SJSA1 (cell line): ENCODE measurements at regions not wholly inside any gene's neighbourhood (a gene's known extent, or its start where the extent isn't known, plus 50 kb on each side); places are given as distances from the start of the nearest gene placed in this dataset.

Experiments used
- DNase-seq, 2 experiments: peaks; one replicate each; pipeline ENCODE4 v3.0.0-alpha.2; 2015 to 2020; ENCODE audit warnings: low spot score in 2 of 2, low read depth in 1 of 2
- H3K27ac ChIP-seq: fragments of 250-450 bp; sonication (Bioruptor Pico); 2 replicates; pipeline ENCODE4 v1.5.1; 2020; ENCODE audit warnings: mild to moderate bottlenecking, moderate library complexity
- H3K27me3 ChIP-seq: fragments of 250-450 bp; sonication (Bioruptor Pico); replicated peaks from 2 replicates; pipeline ENCODE4 v1.5.1; 2020; ENCODE audit warnings: mild to moderate bottlenecking, moderate library complexity
- H3K36me3 ChIP-seq: fragments of 250-450 bp; sonication (Bioruptor Pico); 2 replicates; pipeline ENCODE4 v1.5.1; 2020; ENCODE audit warnings: mild to moderate bottlenecking
- H3K4me1 ChIP-seq: fragments of 250-450 bp; sonication (Bioruptor Pico); replicated peaks from 2 replicates; pipeline ENCODE4 v1.6.1; 2021; ENCODE audit warnings: mild to moderate bottlenecking
- H3K4me3 ChIP-seq: fragments of 250-450 bp; sonication (Bioruptor Pico); 2 replicates; pipeline ENCODE4 v1.5.1; 2020; ENCODE audit warnings: mild to moderate bottlenecking
- H3K9me3 ChIP-seq: fragments of 250-450 bp; sonication (Bioruptor Pico); replicated peaks from 2 replicates; pipeline ENCODE4 v1.5.1; 2020; ENCODE audit warnings: mild to moderate bottlenecking

DNA sequence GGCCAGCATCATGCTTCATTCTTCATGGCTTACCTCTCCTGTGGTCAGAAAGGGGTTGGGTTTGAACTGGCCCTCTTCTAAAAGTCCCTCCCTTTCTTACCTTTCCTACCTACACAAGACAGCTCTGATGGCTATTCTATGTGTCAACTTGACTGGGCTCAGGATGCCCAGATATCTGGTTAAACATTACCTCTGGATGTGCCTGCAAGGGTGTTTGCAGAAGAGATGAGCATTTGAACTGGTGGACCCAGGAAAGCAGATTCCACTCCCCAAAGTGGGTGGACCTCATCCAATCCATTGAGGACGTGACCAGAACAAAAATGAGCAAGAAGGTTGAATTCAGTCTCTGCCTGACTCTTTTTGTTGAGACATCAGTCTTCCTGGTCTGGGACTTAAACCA, 79.0 kb upstream of the TCF7L2 start:
- Histone ChIP-seq H3K4me3 (no peak overlapping the region), H3K4me1 (peaks cover 6% of the 10 kb centered on the region), H3K9me3 (no peaks in the 10 kb centered on the region), H3K27me3 (no peaks in the 10 kb centered on the region), H3K27ac (no peak overlapping the region), H3K36me3 (no peaks in the 10 kb centered on the region)
- DNase-seq: no peak

DNA sequence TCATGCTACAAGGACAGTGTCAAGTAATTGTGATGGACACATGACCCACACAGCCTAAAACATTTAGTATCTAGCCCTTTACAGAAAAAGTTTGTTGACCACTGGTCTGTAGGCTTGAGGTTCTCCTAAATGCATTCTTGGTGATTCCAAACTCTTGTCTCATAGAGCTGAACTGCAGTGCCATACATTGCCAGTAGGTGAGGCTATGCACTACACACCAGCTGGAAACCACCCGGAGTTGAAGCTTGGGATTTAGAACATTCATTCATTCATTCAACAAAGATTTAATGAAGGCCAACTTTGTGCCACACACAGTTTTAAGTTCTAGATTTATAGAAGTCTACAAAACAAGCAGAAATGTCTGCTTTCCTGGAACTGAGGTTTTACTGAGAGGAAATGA, 77.3 kb upstream of the TCF7L2 start:
- no peak for DNase-seq
- no peaks in the 10 kb centered on the region for H3K27me3 ChIP-seq
- no peaks in the 10 kb centered on the region for H3K36me3 ChIP-seq
- H3K4me3 ChIP-seq: no peak overlapping the region
- H3K9me3 ChIP-seq: no peaks in the 10 kb centered on the region
- H3K27ac ChIP-seq: no peak overlapping the region
- peaks cover 11% of the 10 kb centered on the region for H3K4me1 ChIP-seq

DNA sequence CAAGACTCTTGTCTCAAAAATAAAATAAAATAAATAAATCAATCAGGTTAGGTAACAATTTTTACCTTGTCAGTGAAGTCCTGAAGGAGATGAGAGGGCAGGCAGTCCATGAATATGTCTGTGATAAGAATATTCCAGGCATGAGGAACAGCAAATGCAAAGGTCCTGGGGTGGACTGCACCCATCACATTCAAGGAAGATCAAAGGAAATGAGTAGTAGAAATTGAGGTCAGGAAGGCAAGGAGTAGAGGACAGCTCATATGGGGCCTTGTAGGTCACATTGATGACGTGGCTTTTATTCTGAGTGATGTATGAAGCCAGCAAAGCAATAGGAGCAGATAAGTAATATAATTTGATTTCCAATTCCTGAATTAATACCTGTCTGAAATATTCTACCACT, 76.5 kb upstream of the TCF7L2 start:
- Histone ChIP-seq H3K4me3 (no peak overlapping the region), H3K27me3 (no peaks in the 10 kb centered on the region), H3K36me3 (no peaks in the 10 kb centered on the region), H3K4me1 (peaks cover 11% of the 10 kb centered on the region), H3K9me3 (no peaks in the 10 kb centered on the region), H3K27ac (no peak overlapping the region)
- DNase-seq: no peak

DNA sequence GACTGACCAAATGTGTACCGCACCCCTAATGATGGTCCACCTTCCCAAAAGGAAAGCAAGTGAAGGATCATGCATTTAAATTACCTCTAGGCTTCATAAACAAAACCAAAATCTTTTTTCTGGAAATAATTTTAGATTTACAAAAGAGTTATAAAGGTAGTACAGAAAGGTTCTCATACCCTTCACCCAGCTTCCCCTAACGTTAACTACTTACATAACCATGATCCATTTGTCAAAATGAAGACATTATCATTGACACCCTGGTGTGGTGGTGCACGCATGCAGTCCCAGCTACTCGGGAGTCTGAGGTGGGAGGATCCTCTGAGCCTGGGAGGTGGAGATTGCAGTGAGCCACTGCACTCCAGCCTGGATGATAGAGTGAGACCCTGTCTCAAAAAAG, 75.1 kb upstream of the TCF7L2 start:
- Histone ChIP-seq H3K27me3 (no peaks in the 10 kb centered on the region), H3K36me3 (no peaks in the 10 kb centered on the region), H3K4me1 (peaks cover 11% of the 10 kb centered on the region), H3K4me3 (no peak overlapping the region), H3K9me3 (no peaks in the 10 kb centered on the region), H3K27ac (no peak overlapping the region)
- no peak for DNase-seq

DNA sequence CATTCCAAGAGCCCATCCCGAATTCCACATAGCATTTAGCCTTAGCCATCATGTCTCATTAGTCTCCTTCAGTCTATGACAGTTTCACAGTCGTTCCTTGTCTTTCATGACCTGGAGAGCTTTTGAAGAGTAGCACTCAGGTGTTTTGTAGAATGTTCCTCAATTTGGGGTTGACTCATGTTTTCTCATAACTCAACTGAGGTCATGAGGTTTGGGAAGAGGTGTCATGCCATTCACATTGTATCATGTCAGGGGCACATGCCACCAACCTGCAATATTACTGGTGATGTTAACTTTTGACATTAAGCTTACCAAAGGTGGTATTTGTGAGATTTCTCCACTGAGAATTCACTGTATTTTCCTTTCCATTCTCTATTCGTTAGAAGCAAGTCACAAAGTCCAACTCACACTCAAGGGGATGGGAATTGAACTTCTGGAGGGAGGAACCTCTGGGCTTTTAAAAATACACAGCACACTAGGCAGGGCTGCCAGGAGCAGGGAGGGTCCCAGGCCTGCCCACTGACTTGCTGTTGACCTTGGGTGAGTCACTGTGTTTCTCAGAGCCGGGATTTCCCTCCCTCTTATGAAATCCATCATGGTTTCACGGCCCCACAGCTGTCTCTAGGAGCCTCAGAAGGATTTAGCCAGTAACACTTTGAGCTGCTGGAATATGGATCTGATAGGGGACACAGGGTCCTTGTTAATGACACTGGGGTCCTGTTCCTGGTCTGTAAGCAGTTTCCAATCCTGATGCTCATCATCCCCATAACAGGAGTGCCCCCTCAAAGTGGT, 74.4 kb upstream of the TCF7L2 start:
- Histone ChIP-seq H3K27ac (peak overlapping the region; percentile 9; the same call in 1 of the 2 replicates), H3K36me3 (no peaks in the 10 kb centered on the region)
- peak; percentile 60 to 67 for DNase-seq

DNA sequence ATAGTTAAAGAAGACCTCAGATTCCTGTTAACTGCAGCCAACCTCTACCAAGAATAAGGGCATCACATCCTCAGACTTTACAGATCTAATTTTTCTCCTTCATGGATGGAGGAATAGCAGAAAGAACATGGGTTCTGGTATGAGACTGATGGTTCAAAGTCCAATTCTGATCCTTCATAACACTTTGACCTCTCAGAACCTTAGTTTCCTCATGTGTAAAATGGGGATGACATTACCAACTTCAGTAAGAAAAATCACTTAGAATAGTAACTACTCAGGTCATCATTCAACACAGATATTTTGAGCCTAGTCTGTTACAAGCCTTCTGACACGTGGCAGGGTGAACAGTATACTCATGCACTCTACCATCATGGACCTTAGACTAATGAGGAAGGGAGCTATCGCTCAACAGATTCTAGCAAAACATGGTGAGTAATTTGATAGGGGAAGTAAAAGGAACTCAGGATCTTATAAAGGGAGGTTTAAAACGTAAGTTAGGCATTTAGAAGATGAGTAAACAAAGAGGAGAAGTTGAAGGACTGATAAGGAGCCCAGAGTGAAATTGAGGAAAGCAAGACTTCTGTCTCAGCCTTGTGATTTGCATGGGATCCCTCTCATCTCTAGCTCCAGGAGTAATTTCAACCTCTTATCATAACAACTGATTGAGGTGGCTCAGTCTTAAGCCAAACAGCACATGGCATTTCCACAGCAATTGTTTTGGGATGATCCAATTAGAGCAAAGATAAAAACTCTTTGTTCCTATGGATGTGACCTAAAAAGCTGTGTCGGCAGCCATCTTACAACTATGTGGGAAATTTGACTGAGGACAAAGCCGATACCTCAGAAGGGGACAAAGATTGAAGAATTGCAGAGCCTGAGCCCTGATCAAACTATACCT, 69.2 kb upstream of the TCF7L2 start:
- Histone ChIP-seq H3K4me3 (no peak overlapping the region), H3K36me3 (no peaks in the 10 kb centered on the region), H3K4me1 (peaks cover 7% of the 10 kb centered on the region), H3K9me3 (no peaks in the 10 kb centered on the region), H3K27me3 (no peaks in the 10 kb centered on the region), H3K27ac (no peak overlapping the region)
- no peak for DNase-seq

More for the DNA sequence above, 74.4 kb upstream of the TCF7L2 start:
- no peak overlapping the region for H3K4me3 ChIP-seq
- peaks cover 11% of the 10 kb centered on the region for H3K4me1 ChIP-seq
- no peaks in the 10 kb centered on the region for H3K27me3 ChIP-seq
- H3K9me3 ChIP-seq: no peaks in the 10 kb centered on the region

DNA sequence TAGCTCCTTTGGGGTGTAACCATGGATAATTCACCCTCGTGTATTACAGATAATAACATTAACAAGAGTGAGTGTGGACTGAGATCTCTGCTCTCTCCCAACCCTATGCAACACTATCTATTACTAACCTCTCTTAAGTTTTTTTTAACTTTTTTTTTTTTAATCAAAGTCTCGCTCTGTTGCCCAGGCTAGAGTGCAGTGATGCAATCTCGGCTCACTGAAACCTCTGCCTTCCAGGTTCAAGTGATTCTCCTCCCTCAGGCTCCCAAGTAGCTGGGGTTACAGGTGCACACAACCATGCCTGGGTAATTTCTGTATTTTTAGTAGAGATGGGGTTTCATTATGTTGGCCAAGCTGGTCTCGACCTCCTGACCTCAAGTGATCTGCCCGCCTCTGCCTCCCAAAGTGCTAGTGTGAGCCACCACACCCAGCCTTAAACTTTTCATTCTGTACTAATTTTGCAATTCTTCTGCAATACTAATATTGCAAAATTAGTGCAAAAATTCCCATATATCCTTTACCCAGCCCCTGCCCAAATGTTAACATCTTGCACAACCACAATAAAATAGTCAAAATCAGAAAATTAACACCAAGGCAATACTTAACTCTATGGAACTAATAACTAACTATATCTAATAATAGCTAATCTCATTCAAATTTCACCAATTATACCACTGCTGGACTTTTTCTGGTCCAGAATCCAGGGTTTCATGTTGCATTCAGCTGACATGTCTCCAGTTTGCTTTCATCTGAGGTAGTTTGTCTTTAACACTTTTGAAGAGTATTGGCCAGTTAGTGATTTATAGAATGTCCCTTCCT, 66.5 kb upstream of the TCF7L2 start:
- Histone ChIP-seq H3K27ac (no peak overlapping the region), H3K36me3 (no peaks in the 10 kb centered on the region), H3K9me3 (no peaks in the 10 kb centered on the region), H3K4me1 (no peaks in the 10 kb centered on the region), H3K27me3 (no peaks in the 10 kb centered on the region), H3K4me3 (no peak overlapping the region)
- no peak for DNase-seq

DNA sequence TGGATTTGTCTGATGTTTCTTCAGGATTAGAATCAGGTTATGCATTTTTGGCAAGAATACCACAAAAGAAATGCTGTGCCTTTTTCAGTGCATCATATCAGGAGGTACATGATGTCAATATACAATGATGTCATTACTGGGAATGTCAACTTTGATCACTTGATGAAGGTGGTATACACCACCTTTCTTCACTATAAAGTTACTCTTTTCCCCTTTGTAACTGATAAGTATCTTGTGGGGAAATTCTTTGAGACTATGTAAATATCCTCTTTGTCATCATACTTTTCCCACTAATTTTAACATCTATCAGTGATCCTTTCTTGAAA, 65.9 kb upstream of the TCF7L2 start:
- Histone ChIP-seq H3K9me3 (no peaks in the 10 kb centered on the region), H3K4me3 (no peak overlapping the region), H3K36me3 (no peaks in the 10 kb centered on the region), H3K27me3 (no peaks in the 10 kb centered on the region), H3K4me1 (no peaks in the 10 kb centered on the region), H3K27ac (no peak overlapping the region)
- no peak for DNase-seq

DNA sequence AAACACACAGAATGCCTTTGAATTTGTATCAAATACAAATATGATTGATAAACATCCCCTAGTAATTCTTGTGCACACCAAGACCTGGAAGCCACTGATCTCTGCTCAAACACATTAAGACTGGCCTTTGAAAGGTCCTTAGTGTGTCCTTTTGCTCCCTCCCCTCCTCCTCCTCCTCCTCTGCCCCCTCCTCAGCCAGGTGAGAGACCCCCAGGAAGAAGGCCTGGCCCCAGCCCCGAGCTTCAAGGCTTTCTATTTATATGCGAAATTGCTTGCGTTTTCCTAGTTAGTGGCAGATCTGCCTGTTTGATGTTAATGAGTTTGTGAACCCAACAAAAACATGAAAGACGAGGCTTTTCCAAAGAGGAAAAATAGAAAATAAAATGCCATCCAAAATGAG, 63.6 kb upstream of the TCF7L2 start:
- Histone ChIP-seq H3K4me3 (no peak overlapping the region), H3K36me3 (no peaks in the 10 kb centered on the region), H3K27me3 (no peaks in the 10 kb centered on the region), H3K9me3 (no peaks in the 10 kb centered on the region), H3K4me1 (no peaks in the 10 kb centered on the region), H3K27ac (no peak overlapping the region)
- DNase-seq: no peak

DNA sequence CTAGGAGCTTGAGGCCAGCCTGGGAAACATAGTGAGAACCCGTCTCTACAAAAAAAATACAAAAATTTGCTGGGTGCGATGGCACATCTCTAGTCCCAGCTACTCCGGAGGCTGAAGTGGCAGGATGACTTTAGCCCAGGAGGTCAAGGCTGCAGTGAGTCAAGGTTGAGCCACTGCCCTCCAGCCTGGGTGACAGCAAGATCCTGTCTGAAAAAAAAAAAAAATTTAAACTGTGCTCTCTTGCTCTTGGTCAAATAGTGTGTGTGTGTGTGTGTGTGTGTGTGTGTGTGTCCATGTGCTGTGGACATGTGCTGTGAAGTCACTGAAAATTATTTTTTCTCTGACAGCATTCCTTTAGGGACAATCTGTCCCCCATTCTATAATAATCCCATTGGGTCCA, 62.1 kb upstream of the TCF7L2 start:
- H3K36me3 ChIP-seq: no peaks in the 10 kb centered on the region
- H3K27ac ChIP-seq: no peak overlapping the region
- H3K4me3 ChIP-seq: no peak overlapping the region
- no peak for DNase-seq
- no peaks in the 10 kb centered on the region for H3K4me1 ChIP-seq
- no peaks in the 10 kb centered on the region for H3K9me3 ChIP-seq
- no peaks in the 10 kb centered on the region for H3K27me3 ChIP-seq

DNA sequence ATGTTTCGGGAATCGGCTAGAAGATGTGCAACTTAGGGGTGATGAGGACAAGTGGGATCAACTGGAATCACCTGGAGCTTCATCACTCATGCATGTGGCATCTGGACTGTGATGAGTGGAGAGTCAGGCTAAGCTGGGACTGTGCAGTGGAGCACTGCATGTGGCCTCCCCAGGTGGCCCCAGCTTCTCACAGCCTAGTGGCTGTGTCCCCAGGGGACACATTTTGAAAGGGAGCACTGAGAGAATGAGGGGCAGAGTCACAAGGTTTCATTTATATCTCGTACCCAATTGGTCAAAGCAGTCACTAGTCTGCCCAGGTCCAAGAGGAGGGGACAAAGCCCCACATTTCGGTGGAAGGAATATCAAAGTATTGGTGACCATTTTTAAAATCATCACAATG, 54.8 kb upstream of the TCF7L2 start:
- no peak for DNase-seq
- no peaks in the 10 kb centered on the region for H3K9me3 ChIP-seq
- H3K4me1 ChIP-seq: no peaks in the 10 kb centered on the region
- H3K27ac ChIP-seq: no peak overlapping the region
- H3K27me3 ChIP-seq: no peaks in the 10 kb centered on the region
- no peak overlapping the region for H3K4me3 ChIP-seq
- no peaks in the 10 kb centered on the region for H3K36me3 ChIP-seq

DNA sequence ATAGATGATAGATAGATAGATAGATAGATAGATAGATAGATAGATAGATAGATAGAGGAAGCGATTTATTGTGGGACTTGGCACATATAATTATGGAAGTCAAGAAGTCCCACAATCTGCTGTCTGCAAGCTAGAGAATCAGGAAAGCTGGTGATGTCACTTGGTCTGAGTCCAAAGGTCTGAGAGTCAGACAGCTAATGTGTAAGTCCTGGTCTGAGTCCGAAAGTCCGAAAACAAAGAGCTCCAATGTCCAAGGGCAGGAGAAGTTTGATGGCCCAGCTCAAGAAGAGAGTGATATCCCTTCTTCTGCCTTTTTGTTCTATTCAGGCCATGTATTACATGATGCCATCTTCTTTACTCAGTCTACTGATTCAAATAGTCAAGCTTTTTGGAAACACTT, 53.8 kb upstream of the TCF7L2 start:
- Histone ChIP-seq H3K36me3 (no peaks in the 10 kb centered on the region), H3K4me3 (no peak overlapping the region), H3K27ac (no peak overlapping the region), H3K9me3 (no peaks in the 10 kb centered on the region), H3K4me1 (no peaks in the 10 kb centered on the region), H3K27me3 (no peaks in the 10 kb centered on the region)
- no peak for DNase-seq

DNA sequence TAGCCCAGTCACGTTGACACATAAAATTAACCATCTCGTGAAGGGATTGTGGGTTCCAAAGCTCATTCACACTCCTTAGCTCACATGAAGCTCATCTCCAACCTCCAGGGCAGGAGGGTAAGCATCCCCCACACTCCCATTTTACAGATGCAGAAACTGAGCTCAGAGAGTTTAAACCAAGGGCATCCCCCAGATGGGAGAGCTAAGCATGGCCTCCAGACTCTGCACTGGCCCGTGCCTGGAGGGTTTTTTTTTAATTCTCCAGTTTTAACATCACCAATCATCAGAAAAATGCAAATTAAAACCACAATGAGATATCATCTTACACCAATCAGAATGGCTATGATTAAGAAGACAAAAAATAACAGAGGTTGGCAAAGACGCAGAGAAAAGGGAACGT, 53.3 kb upstream of the TCF7L2 start:
- DNase-seq: no peak
- no peaks in the 10 kb centered on the region for H3K27me3 ChIP-seq
- H3K27ac ChIP-seq: no peak overlapping the region
- no peaks in the 10 kb centered on the region for H3K9me3 ChIP-seq
- no peak overlapping the region for H3K4me3 ChIP-seq
- no peaks in the 10 kb centered on the region for H3K36me3 ChIP-seq
- H3K4me1 ChIP-seq: no peaks in the 10 kb centered on the region
